ENCODE measurements at regions not wholly inside any gene's neighbourhood (a gene's known extent, or its start where the extent isn't known, plus 50 kb on each side); places are given as distances from the start of the nearest gene placed in this dataset.

DNA sequence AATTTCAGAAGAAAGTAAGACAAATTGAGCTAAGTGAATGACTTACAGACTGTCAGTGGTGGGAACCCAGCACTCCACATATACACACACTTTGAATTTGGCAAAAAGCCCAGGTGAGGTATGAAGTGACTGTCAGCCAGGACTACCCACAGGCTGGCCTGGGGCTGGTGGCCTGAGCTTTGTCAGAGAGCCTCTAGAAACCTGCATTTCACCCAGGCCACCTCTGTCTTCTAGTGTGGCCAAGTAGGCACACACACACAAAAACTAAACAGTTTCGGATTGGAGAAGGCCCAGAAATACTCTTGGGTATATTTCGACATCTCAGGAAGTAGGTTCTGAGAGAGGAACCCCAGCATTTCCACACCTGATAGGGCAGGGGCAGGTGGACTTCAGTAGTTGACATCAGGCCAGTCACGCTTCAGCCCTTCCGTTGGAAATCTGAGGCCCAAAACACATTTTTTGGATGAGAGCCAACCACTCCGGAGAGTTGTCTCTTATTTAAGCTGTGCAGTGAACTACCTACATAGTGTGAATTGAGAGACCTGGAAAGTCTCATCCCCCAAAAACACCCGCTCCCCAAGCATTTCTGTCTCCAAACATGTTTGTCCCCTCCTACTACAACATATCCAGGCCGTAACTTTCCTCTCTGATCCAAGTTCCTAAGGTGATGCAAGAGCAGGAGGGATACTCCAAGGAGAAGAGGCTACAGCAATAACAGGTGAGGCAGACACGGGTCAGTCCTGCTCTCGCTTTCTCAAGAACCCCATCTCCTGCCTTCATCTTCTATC, 167.2 kb upstream of the PROX1 start:
- no peak for DNase-seq

DNA sequence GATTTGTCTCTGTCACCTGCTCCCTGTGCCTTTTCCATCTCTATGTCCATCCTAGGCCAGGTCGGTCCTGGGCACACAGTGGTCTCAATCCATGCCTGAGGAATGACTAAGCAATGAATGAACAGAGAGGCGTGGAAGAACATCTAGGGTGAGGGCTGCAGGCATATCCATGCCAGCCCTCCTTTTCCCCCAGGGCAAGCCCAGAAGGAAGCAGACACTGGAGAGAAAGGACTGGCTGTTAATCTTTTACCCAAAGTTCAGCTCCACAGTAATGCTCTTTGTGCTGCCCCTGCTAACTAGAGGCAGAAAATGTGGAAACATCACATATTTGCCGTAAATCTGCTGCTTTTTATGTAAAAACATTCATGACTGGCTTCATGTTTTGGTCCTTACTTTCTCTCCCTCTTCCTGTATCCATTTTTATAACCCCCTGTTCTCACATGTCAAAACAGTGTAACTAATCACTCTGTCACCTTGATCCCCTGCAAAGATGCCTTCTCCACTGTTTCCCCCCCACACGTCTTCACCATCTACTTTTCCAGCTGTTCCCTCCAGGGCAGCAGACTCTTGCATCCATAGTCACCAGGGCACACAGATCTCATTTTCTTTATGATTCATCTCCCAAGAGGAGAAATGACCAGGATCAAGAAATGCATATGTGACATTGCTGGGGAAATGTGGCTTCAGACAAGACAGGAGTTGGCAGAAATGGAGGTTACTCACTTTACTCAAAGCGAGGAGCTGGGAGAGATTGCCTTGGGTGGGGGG, 166.4 kb upstream of the PROX1 start:
- no peak for DNase-seq

DNA sequence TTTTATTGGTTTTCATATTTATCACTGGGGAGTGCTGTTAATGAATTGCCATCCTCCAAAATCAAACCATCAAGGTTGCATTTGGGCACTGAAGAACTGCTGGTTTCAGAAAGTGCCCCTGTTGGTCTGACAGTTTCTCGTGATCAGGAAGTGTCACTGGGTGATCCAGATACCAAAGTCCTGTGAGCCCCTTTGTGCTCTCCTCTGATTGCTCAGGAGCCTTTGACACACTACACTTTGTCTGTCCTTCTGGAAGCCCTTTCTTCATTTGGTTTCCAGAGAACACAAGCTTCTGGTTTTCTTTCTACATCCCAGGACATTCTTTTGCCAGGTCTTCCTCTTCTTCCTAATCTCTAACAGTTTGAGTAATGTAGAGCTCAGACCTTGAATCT, 165.8 kb upstream of the PROX1 start:
- DNase-seq, result no peak

DNA sequence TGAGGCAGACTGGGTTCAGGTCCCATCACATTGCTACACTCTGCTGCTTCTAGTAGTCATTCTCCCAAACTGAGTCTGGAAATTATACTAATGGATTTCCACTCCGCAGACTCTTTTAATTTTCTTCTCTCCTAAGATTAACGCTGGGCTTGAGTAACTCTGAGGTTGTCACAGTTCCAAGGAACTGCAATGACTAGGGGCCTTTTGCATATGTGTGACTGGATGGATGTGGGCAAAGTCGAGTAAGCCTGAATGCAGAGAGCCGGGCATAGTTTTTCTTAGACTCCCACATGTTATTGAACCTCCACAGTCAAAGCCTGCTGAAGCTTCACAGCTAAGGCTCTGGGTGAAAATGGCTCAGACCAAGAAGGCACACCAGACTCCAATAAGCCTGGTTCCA, 160.9 kb upstream of the PROX1 start:
- DNase-seq, result no peak

DNA sequence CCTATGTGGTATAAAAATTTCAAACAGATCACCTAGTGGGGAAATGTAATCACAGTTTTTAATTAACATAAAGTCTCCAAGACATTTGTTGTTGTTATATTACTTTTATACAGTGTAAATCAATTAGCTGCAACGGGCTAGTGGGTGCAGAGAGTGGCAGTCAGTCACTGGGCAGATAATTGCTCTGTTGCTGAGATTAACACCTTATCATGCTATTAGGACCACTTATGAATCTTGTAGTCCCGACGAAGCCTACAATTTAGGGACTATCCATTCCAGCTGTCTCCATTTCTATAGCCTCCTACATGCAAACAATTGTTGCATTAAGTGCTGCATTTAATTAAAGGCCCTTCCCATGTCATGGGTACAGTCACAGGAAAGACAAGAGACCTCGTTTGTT, 158.9 kb upstream of the PROX1 start:
- DNase-seq, result no peak

DNA sequence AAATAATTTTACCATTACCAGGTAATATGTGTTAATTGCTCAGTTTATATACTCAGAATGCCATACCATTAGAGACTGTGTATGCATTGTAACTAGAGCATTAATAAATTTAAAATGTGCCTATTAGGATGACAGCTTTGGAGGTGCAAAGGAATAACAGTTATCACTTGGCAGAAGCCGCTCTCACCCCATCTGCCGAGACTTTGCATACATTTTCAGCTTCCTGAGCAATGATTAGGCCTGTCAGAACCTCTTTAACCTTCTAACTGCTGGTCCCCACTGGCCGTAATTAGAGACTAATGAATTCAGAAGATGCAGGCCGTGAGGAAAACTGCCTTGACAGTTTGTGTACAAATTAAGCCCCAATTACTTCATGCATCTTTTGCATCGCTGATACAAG, 158.0 kb upstream of the PROX1 start:
- no peak for DNase-seq

DNA sequence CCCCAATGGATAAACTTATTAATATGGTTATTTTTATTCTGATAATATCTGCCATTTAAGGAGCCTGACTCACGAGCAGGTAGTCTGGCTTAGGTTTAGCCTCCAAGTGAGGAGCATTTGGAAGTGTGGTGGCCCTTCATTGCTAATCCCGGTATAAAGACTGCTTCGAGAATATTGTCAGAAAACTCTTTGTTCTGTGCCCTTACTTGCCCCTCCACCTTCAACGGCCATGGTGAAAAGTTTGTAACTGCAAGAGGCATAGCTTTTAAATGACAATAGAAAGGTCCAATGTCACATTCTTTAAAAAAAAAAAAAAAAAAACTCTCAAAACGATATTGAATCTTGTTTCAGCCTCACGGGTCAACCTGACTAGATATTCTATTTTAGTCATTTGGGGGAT, 157.4 kb upstream of the PROX1 start:
- DNase-seq, result no peak

DNA sequence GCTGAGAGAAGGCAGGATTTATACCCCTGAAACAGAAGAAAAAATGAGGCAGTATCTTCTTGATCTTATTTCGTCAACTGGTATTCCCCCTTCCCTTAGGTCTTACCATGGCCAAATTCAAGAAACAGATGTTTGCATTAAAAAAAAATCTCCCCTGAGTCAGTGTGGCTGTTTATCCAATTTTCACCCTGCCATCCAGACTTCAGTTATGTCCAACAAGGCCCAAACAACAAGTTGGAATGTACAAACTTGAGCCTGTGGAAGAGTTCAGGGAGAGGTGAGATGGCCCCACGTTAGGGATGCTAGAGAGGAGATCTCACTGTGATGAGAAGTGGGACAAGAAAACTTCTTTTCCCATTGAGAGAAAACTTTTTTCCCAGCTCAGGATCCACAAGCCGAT, 147.2 kb upstream of the PROX1 start:
- no peak for DNase-seq

DNA sequence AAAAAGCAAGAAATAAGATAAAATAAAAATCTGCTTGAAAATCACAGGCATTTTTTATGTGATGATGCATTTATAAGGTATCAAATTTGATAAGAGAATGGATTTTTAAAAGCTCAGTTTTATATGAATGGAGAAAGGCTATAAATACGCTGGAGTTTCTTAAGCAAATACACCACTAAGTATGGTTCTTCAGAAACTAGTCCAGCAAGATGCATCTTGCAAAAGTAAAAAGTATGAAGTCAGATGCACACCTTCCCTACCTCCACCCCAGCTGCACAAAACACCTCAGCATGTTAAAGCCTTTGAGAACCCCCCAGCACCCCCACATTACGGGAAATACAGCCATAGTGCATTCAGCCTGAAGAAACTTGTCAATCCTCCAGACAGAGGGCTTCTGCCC, 143.1 kb upstream of the PROX1 start:
- DNase-seq, result no peak

DNA sequence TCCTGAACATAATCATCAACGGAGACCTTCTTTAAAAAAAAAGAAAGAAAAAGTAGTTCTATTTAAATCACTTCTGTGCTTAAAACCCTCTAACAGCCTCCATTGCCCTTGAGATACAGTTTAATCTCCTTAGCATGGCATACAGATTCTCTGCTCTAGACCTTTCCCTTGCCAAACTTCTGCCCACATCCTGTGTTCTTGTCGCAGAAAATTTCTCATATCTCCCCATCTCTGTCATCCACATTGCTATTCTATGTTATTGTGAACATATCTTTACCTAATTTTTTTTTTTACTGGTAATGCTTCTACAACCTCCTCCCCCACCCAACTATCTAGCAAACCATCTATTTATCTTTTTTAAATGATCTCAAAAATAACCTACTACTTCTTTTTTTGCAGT, 135.7 kb upstream of the PROX1 start:
- no peak for DNase-seq

DNA sequence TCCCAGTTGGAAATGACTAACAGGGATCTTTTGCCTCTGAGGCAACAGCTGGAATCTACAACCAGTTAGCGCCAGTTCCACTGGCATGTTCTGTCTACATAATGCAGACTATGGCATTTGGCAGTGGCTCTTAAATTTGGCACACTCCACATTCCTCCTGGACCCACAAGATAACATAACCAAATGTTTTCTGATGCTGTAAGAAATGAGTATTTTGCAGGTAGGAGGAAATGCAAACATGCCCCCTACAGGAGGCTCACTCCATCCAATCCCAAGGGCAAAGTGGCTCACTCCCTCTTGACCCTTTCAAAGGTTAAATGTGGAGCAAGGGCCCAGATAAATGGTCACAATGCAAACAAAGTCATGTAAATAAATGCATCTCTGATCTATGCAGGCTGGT, 129.2 kb upstream of the PROX1 start:
- DNase-seq, result no peak

DNA sequence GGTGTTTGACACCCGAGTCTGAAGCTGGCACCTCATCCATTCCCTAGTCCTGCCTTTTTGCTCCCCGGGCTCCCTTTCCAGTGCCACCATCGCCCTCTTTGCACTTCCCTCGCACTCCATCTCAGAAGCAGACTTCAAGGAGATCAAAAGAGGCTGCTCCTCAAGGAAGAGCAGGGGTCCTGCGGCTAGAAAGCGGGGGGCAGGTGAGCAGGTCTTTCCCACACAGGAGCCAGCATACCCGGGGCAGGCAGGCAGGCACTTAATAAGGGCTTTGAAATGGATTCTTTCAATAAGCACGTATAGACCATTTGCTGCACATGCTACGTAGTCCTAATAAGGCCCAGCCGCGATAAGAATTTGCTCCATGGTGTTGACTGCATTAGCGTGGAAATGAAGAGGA, 125.9 kb upstream of the PROX1 start:
- no peak for DNase-seq

DNA sequence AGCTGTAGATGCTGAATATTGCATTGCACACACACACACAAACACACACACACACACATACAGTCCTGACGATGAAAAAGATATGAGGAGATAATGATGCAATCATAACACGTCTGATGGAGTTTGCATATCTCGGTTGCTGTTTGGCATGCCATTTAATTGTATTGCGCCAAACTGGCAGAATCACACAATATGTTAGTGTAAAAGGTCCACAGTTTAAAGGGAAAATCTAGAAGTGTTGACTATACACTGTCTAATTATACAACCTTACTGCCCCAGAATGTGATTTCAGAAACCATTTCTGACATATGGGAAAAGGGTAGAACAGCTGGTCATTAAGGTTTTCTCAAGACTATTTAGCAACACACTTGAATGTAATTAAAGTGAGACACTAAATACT, 123.7 kb upstream of the PROX1 start:
- no peak for DNase-seq

DNA sequence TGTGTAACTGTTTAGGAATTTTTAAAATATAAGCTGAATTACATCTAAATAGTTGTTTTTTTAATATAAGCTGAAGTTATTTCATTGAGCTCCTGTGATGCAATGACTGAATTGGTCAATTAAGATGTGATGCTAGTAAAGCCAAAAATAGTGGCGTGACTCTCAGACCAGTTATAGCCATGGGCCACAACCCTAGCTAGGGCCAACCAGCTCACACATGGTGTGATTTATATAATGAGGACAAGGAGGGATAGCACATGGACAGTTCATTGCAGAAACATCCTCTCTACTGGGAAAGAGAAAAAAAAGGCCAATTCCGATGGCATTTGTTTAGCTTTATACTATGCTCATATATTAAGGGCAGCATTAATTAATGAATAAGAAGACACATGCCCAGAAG, 119.3 kb upstream of the PROX1 start:
- no peak for DNase-seq

DNA sequence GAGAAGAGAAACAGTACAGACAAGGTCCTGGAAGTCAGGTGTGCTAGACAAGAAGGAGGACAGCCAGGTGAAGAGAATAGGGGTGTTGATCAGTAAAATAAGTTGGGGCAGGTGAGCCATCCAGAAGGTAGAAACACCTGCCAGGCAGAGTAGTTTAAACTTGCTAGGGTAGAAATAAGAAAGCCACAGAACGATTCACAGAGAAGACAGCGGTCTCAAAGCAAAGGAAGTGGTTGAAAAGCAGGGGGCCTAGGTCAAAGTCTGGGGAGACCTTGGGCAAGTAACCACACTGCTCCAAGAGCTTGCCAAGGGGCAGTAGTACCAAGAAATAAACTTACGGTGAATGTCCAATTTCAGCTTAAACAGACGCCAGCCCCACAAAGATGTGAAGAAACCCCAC, 116.6 kb upstream of the PROX1 start:
- DNase-seq, result no peak

DNA sequence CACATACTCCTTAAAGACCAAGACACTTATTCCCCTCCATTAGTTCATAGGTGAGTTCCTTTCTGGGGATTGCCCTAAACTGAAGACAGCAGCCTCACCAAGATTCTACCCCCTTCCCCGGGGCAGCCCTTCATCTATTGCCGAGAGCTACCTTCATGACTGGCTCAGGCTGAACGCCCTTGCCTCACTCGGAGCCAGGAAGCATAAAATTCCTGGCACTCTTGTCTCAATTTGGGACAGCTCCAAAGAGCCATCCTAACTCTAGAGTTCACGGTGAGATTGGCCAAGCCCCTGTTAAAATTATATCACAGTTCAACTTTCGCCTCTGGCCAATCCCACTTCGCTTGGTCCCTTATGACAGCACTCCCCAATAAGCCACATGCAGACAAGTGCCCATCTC, 113.0 kb upstream of the PROX1 start:
- no peak for DNase-seq

DNA sequence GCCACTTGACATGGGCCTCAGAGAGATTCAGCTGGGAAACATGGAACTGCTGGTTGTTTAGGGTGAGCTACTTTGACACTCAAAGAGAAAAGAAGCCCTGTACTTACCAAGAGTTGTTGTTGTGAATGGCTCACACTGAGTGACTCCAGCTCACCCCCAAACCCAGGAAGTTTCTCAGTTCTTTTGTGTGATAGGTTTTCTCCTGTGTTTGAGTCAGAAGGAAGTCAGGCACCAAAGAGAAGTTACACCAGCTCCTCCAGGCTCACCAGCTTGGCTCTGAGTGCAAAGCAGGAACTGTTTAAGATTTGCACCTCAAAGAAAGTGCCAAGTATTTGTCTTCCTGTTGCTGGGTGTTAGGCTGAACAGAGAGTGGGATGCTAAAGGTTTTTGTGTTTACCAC, 111.2 kb upstream of the PROX1 start:
- DNase-seq, result no peak

DNA sequence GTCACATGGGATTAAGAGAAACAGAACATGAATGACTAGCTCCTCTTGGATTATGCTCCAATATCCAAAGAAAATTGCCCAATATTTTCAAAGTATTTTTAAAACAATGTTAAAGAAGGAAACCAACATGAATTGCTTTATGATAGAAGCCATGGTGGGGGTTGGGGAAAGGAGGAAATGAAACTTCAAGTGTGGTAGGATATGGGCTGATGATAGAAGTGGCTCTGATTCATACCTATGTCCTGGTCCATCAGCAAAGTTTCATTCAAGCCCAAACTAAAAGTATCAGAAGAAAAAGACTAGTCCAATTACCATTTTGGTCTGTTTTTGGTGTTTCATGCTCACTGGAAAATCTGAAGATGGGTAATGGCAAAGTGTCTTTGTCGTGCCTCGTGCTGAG, 104.2 kb upstream of the PROX1 start:
- DNase-seq, result no peak

DNA sequence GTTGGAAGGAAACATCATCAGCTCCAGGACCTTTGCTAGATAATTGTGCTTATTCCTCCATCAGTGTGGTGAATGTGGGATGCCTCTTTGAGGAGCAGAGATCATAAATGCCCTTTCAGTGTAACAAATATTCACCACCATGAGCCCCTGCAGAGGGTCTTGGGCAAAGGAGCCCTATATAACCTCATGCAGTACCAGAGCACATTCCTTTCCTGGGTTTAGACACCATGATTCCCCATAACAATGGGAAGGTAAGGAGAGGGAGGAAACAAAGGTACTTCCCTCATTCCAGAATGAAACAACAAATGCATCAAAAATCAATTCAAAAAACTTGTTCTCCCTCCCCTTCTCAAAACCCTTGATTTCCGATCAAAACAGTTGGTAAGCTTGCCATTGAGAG, 103.4 kb upstream of the PROX1 start:
- no peak for DNase-seq

DNA sequence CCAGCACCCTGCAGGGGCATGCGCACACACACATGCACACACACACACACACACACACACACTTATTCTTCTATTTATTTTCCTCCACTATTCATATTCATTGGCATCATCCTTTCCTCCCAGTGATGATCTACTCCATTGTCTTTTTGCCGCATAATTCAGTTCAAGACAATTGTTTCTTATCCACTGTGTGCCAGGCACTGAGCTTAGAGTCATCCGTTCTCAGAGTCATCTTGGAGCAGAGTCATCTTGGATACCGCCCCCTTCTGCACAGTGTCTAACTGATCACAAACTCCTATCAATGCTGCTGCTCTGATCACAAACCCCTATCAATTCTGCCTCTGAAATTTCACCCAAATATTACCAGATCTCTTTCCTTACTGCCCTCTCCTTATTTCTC, 102.8 kb upstream of the PROX1 start:
- DNase-seq, result no peak

DNA sequence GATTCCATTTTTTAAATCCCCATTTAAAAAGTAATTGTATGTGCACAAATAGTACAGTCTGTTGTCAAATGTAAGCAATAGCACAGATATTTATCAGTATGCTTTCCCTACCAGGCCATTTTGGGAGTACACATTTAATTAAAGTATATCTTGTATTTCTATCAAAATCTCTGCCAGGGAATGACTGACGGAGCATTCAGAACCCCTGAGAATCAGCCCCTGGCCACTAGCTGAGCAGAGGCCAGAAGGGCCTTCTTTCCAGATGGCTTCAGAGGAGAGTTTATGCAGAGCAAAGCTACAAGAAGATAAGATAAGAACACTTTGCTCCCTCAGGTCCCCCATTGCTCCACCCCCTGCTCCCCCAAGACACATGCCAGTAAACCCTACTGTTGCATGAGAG, 99.9 kb upstream of the PROX1 start:
- DNase-seq, result no peak

DNA sequence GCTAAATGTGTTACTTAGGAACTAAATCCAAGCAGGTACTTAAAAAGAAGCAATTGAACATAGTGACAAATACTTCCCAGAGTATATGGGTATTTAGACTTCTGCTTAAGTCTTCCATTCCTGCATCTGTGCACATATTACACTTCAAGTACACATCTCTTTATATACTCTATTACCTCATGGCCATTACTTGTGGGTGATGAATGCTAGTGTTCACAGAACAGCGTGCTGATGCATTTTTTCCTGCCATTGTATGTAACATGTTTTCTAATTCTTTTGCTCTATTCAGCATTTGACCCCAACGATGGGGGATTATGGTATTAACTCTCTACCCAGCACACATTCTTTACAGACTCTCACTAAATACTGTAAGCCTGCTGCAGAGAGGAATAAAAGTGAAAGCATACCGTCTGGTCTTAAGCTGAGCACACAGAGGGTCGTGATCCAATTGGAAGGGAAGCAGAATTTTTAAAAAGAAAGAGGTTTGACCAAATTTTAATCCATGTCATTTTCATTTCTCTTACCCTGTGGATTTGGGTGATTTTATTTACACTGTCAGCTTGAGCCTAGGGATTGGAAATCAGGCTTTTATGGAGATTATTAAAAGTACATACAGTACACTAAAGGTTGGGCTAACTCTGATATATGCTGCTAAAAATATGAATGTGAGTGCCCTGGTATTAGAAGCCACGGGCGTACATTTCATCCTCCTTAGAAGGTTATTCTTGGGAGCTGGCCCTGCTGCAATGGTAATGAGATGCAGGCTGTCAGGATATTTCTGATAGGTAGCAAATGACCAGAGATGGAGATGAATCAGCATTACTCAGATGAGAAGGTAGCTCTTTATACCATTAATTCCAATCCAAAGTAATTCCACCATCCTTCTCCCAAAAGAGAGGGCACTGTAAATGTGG, 95.5 kb upstream of the PROX1 start:
- DNase-seq, result no peak

DNA sequence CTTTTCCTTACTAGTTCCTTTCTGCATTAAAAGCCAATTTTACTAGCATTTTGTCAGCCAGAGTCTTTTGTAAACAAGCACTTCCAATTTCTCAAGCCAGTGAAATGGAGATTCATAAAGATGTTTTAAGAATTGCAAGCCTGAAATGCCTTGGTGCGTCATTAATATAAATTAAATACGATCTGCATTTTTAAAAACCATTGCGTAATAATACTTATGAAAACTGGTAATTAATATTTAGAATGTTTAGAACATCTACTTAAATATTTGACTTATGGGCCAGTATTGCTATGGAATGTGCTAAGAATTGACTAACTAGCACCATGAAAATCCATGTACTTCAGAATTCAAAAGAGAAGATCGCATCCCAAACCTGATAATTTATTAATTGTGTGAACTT, 89.1 kb upstream of the PROX1 start:
- DNase-seq, result no peak

DNA sequence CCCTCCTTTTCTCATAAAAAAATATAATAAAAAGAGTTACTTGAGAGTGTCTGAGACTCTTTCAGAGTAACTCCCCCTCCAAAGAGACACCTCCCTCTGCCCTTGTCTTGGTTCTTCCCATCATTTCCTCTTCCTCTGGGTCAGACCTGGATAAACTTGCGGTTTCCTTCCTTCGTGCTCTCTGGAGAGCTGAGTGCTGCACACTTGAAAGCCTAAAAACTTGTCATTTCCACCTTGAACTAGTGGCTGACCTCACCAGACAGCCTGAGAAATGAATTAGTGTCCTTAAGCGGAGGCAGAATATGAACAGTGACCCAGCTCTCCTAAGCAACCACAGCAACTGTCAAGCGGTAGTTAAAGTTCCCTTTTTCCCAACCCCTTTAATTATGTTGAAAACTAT, 88.4 kb upstream of the PROX1 start:
- no peak for DNase-seq
